AG08395 (cell line): ENCODE measurements at regions not wholly inside any gene's neighbourhood (a gene's known extent, or its start where the extent isn't known, plus 50 kb on each side); places are given as distances from the start of the nearest gene placed in this dataset.
A peak's percentile ranks its signal among the peaks of the same experiment; 100 is the strongest.
"Not testable (repeated sequence)": the region's sequence is repeated elsewhere in the genome, so short reads cannot be mapped to it uniquely, and the experiment has no call there.

Experiments used
- DNase-seq: peaks from one replicate; pipeline ENCODE4 v3.0.0; 2012; ENCODE audit warnings: mixed read lengths, low spot score

DNA sequence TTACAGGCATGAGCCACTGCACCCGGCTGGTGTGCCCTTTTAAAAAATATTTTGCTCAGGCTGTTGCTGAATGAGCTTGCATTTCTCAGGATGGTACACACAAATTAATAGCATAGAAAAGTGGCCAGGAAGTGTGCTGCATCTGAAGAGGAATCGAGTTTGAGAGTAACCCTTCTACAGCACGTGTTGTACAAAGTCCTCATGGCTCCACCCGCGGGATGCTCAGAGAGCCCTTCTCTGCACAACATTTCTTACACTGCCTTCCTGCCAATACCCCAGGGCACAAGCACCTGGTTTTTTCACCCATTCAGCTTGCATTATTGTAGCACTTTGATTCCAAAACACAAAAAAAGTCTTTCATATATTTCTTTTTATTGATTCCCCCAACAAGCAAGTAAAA is 90.1 kb upstream of the NEDD4L start:
- DNase-seq, result no peak

DNA sequence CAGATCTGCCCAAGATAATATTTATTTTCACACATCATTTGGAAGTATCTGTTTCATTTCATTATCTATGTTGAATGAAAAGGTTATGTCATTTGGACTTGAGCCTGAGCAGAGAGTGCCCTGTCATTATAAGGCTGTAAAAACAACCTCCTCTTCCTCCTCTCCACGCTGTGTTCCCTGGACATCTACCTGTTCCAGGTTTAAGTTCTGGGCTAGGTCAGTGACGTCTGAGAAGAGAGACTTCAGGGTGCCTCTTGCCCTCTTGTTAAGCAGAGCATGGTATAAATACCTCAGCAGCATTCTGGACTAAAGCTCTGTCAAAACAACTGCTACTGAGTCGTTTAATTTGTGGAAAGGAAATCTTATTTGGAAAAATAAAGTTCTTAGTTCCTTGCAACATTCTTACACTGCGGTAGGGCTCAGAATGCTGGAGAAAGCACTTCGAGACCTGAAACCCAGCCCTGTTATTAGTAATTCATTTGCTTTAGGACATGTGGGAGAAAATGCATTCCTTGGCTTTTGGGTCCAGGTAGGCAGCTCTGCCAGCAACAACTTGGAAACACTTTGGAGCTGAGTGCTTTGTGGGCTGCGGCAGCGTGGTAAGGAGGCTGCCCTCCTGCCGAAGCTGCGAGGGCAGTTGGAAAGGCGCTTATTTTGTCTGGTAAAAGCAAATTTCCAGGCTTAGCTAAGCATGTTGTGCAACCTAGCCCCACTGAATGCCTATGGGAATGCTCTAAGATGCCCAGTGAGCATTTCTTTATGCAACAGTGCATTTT is 91.8 kb upstream of the NEDD4L start:
- no peak for DNase-seq

DNA sequence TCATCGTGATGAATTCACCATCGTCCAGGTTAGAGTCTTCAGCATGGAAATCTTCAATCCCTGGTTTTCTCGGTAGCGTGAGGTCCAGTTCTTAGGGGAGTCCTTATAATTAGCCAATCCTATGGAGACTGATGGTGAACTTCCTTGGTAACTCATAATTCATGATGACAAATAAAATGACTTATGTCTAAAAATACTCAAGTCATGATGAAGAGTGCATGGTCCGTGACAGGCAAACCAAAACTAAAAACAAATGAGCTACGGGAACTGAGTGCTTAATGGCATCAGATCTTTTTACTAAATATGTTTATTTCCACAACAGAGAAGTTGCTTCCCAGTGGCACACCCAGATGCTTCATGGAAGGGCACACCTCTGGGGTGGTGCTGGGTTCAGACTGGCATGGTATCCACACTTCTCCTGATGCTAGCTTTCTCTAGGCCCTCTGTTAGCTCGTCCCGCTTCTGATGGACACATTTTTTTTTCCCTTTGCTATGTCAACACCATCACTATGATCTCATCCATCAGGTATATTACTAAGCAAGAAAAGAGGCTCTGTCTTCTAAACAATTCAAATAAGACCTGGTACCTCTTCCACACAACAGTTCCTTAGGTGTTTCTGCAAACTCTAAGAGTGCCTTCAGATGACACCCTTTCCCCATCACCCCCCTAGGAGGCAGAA is 92.8 kb upstream of the NEDD4L start:
- no peak for DNase-seq

DNA sequence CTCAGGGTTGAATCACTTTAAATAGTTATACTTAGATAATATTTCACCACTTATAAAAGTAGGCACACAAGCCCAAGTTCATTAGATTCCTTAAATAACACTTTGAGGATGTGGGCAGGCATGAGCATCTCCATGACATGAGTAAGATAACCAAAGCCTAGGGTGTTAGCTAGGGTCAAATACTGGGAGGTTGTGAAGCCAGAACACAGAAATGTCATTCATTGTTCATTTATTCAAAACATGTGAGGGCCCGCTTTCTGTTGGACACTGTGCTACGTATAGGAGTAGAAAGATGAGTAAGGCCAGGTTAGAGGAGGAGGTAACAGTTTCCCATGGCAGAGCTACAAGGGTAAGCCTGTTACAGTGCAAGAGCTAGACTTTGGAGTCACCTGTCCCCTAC is 93.5 kb upstream of the NEDD4L start:
- DNase-seq, result no peak

DNA sequence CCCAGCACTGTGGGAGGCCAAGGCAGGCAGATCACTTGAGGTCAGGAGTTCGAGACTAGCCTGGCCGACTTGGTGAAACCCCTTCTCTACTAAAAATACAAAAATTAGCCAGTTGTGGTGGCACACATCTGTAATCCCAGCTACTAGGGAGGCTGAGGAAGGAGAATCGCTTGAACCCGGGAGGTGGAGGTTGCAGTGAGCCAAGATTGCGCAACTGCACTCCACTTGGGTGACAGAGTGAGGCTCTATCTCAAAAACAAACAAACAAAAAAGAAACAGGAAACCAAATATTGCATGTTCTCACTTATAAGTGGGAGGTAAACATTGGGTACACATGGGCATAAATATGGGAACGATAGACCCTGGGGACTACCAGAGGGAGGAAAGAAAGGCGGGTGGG is 94.7 kb upstream of the NEDD4L start:
- not testable (repeated sequence) for DNase-seq

DNA sequence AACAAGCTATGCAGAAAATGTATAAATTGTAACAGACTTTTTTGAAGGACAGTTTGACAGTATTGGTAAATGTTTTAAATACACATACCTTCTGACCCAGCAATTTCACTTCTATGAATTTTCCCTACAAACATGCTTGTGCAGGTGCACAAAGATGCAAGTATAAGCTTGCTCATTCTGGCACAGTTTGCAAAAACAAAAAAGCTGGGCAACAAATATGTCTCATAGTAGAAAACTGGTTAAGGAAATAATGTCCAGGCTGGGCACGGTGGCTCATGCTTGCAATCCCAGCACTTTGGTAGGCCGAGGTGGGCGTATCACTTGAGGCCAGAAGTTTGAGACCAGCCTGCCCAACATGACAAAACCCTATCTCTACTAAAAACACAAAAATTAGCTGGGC is 96.9 kb upstream of the NEDD4L start:
- no peak for DNase-seq

DNA sequence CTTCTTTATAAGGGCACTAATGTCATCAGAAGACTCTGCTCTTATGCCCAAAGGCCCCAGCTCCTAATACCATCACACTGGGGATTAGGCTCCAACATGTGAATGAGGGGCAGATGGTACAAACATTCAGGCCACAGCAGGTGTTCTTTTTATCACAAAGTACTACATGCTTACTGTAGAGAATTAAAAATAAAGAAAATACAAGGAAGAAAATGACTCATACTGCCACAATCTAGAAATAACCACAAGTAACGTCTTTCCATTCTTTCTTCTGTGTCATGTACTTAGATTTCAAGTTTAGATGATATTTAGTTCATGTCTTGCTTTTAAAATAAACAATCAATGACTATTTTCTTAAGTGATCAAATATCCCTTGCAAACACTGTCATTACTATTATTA is 100.3 kb upstream of the NEDD4L start:
- peak; percentile 27 for DNase-seq

DNA sequence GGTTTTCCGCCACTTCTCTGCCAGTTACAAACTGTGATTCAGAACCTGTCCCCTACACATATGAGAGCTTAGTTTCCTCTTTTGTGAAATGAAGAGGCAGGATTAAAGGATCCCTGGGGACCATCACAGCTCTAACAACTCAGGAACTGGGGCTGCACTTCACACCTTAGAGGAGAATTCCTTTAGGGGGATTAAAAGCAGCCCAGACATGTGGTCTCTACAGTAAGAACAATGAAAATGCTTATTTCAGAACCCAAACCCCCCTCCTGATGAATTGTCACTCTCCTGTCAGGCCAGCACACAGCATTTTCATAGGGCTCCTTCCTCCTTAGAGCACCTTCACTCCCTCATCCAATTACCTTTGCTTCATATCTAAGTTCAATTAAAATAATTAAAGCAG is 101.5 kb upstream of the NEDD4L start:
- no peak for DNase-seq

DNA sequence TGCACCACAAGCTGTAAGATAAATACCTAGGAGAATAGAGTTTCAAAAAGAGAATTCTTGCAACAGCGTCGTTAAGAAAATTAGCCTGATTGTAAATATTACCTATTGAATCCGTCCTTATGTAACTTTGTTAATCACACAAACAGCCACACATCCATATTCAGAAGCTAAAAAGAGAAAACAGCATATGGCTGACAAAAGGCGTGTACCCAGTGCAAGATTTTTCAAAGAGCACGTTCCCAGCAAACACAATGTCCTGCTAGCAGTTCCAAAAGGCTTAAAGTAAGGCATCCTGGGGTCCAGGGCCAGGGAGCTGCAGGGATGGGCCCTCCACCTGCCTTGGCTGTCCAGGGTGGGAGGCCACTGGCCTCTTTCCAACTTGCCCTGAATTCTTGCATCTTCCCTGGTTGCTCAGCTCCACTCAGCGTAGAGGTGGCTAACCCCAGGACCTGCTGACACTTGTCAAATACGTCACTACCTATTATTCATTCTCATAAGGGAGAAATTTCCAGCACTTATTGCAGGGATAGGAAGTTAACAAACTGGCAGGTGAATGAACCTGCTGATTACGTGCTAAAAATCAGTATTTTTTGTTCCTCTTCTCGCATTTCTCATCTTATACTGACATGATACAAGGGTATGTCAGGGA is 102.1 kb upstream of the NEDD4L start:
- no peak for DNase-seq

DNA sequence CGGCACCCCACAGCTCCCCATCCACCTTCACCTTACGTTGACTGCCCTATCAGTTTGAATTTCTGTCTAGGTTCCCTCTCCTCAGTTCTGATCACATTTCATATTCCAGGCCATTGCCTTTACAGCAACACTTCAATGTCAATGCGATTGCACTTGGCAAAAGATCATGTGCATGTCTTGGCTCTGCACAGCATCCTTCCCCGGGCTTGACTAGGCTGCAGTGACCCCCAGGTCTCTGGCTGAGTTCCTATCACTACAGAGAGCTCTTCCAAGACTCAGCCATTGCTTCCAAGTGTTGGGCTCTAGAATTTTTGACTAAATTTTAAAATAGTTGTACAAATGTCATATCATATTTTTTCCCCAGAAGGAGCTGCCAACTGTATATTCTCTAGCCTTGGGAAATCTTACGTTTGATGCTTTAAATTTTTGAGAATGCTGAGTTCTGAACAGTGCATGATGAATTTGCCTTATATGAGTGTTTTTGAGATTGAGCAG is 103.8 kb upstream of the NEDD4L start:
- no peak for DNase-seq

DNA sequence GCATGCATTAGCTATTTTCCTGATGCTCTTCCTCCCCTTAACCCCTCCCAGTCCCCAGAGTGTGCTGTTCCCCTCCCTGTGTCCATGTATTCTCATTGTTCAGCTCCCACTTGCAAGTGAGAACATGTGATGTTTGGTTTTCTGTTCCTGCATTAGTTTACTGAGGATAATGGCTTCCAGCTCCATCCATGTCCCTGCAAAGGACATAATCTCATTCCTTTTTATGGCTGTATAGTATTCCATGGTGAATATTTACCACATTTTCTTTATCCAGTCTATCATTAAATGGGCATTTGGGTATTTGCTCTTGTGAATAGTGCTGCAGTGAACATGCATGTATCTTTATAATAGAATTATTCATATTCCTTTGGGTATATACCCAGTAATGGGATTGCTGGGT is 109.7 kb upstream of the NEDD4L start:
- not testable (repeated sequence) for DNase-seq

DNA sequence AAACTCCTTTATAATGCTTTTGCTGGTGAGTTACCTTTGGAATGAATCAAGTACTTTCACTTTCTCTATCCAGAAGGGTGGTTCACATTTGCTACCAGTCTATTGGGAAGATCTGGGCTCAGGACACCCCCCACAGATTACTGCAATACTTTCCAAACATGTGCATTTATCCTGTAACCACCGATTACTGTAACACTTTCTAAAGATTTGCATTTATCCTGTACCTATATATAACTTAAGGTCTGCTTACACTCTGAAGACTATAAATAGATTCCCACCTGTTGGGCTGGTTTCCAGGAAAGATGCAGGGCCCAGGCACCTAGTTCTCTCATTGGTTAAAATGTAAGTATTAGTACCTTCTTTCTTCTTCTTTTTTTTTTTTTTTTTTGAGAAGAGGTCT is 113.0 kb upstream of the NEDD4L start:
- no peak for DNase-seq

DNA sequence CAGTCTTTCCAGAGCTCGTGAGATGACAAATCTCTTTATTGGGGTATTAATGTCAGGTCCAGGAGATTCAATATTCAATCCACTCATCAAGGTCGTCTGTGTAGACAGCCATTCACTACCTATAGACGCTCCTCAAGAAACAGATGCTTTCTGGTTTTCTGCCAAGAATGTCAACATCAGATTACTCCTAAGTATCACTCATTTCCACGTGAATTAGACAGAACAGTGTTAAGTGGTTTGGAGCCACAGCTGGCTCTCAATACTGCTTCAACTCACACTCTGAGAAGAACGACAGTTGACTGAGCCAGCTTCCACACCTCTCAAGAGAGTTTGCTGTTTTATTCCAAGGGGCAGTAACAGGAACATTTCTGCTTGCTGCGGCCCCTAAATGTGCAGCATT is 113.5 kb upstream of the NEDD4L start:
- DNase-seq, result no peak

DNA sequence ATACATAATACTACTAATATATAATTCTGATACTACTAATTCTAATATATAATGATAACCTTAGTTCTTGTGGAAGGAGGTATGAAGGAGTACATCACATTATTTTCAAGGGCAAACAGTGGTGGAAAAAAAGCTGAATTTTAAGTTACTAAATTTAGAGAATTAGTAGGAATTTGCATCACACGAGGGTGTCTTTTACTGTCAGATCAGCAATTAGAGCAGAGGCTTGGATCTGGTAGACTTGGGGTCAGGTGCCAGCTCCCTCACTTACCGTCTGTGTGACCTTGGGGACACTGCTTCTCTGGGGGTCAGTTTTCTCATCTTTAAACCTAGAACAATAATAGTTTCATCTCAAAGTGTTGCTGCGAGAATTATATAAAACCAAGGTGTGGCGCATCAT is 114.1 kb upstream of the NEDD4L start:
- DNase-seq, result no peak

DNA sequence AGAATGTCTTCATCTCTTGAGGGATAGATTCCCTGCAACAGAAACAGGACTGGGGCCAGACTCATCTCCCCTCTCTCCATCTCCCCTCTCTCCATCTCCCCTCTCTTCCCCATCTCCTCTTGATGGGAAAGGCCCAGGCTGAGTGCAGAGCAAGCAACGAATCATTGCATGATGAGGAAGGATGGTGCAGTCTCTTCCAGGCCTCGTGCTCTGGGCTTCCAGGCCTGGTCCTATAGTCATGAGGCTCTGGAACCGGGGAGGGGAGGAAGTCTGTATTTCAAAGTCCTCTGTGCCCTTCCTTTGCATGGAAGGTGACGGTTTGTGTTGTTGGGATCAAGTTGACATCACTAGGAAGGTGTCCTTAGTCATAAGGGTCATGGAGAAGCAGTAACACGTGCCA is 115.6 kb upstream of the NEDD4L start:
- DNase-seq, result no peak

DNA sequence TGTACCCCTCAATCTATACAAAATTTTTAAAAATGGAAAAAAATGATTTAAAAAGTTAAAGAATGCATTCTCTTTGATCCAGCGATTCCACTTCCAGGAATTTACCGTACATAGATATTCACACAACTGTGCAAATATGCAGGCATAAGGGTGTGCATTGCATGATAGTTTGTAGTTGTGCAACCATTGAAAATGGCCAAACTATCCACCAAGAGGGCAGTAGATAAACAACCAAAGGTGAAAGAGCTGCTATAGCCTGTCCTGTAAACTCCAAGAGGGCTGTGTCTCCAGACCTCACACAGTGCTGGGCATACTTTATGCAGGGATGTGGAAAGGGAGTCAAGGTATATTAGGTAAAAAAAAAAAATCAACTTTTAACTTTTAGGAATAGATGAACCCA is 116.5 kb upstream of the NEDD4L start:
- no peak for DNase-seq

DNA sequence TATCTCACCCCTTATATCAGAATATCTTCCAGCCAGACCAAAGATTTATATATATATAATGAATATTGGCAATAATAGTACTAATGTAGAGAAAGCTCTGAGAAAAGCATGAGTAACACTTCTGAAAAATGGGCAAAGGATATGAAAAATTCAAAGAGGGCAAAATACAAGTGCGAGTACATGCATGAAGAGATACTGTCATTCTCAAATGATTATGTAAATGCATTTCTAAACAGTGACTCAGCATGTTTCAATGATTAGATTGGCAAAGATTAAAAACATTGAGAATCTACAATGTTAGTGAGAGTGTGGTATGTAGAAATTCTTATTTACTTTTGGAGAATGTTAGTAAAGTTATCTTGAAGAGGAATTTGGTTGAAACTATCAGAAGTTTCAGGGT is 118.3 kb upstream of the NEDD4L start:
- peak; percentile 13 for DNase-seq

DNA sequence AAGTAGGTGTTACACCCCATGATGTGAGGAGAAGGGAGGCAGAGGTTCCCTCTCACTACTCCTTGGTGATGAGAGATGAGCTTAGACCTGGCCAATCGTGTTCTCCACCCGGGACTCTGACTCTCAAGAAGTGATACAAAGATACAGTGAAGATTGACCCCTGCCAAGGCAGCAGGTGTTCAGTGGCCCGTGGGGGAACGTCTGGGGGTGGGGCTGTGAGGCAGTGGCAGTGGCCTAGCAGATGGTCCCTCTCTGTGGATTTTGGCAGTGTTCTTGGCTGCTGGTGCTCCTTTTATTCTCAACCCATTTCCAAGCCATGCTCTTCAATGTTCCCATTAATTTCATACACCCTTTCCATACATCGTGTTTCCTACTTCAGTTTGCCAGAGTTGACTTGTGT is 120.4 kb upstream of the NEDD4L start:
- DNase-seq, result no peak

DNA sequence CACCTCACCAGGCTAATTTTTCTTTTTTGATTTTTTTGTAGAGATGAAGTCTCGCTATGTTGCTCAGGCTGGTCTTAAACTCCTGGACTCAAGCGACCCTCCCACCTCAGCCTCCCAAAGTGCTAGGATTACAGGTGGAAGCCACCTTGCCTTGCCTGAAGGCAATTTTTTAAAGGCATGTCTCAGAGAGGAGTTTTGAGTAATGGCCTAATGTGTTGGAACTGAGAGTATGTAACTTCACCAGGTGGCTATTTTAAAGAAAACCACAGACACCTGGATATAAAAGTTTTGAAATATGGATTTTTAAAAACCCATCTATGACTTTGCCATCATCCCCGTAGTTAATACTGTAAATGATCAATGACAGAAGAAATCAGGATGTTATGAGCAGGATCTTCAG is 119.8 kb upstream of the ATP8B1 start:
- no peak for DNase-seq

DNA sequence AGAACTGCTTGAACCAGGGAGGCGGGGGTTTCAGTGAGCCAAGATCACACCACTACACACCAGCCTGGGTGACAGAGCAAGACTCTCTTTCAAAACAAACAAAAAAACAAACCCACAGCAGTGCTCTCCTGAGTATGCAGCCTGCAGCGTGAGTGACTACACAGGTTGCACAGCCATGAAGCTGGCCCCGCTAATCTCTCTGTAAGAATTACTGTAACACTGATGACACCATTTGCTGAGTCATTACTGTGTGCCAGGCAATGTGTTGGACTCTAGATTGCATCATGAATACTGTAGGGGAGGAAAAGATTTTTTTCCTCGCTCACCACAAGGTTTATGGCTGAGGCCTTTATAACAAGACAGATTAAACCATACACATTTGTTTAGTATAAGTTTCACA is 118.6 kb upstream of the ATP8B1 start:
- DNase-seq, result no peak

DNA sequence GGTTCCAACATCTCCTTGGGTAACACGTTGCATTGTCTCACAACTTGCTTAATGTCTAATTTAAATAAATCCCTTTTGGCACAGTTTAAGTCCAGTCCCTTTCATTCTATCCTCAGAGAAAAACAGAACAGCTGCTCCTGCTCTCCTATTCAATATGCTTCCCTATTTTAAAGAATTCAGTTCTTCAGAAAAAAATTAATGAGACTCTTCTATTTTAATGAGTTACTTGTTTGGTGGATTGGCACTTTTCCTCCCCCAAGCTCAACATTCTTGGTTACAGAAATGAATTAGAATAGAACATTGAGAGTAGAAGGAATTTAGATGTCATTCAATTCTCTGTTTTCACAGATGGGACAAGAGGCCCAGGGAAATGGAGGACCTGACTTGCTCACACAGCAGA is 116.9 kb upstream of the ATP8B1 start:
- DNase-seq, result no peak

DNA sequence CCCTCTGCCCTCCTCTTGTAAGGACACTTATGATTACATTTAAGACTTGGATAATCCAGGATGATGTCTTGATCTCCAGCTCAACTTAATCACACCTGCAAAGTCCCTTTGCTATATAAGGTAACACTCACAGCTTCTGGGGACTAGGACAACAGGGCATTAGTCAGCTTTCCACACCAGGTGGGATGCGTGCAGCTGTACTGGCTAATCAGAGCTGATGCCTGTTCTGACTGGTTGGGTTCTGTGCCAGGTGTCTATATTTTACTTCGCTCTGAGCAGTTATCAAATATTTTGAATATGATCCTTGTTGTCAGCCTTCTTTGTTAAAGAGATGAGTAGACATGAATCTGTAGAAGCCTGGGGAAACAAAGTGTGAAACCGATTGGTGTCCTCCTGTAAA is 115.5 kb upstream of the ATP8B1 start:
- DNase-seq, result no peak

DNA sequence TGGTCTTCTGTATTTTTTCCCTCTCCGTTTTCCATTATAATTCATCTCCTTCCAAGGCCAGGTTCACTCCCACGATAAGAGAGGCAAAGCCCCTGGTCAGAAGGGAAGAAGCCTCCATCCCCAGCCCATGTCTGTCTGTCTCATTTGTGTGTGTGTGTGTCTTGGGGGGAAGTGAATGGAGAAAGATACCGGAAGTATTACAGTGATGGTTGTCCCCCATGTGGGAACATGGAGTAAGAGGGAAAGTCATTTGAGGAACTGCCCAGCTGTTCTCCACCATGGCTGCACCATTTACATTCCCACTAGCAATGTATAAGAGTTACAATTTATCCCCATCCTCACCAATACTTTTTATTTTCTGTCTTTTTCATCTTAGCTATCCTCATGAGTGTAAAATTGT is 113.6 kb upstream of the ATP8B1 start:
- no peak for DNase-seq
